Activated CD4-positive, alpha-beta T cell treated with anti-CD3 and anti-CD28 coated beads for 4 hours (primary cell): ENCODE measurements at regions not wholly inside any gene's neighbourhood (a gene's known extent, or its start where the extent isn't known, plus 50 kb on each side); places are given as distances from the start of the nearest gene placed in this dataset.

Source experiments
- DNase-seq, 2 donors: peaks; one replicate each; pipeline ENCODE4 v3.0.0-alpha.2; 2020

- no peak for DNase-seq
These were observed 941.2 kb downstream of the SUCLG1 start for GRCh38 chr2:83517727-83518368.

GRCh38 chr2:83516503-83516902, 942.6 kb downstream of the SUCLG1 start:
- no peak for DNase-seq

GRCh38 chr2:83487451-83487850, 971.6 kb downstream of the SUCLG1 start:
- DNase-seq: no peak

GRCh38 chr2:83481436-83481835, 977.6 kb downstream of the SUCLG1 start:
- no peak for DNase-seq

DNA sequence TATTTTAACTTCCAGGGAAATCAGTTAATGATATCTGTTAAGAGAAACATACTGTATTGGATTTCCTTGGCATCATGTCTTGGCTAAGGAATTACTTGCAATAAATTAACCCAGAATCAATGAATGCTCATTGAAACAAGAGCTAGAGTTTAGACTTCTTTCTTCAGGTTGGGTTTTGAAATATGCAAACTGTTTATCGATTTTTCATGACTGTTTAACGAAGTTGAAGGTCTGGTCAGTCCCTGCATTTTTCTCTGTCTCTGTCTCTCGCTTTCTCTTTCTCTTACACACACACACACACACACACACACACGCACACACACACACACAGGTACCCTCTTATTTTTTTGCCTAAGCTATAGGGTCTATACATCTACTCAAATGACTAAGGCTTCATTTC, 981.0 kb downstream of the SUCLG1 start:
- no peak for DNase-seq

- no peak for DNase-seq
These were observed 983.7 kb downstream of the SUCLG1 start for GRCh38 chr2:83475371-83475770.

DNA sequence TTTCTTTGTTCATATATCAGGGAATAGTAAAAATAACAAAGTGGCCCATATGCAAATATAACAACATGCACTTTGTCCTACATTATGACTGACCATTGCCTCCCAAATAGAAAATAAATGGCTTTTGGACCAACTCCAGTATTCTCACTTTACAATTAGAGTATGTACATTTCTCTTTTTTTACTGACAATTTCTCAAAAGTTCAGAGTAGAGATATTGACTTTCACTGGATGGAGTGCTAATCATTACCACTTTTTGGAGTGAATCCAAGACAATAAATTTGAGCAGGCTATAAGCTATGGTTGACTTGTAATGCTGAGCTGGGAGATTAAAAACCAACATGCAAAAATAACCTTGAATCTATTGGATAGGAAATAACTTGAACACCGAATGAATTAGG, 987.4 kb downstream of the SUCLG1 start:
- DNase-seq: no peak

GRCh38 chr2:83470928-83471327, 988.2 kb downstream of the SUCLG1 start:
- DNase-seq: no peak

GRCh38 chr2:83464444-83464843, 994.6 kb downstream of the SUCLG1 start:
- DNase-seq: no peak

DNA sequence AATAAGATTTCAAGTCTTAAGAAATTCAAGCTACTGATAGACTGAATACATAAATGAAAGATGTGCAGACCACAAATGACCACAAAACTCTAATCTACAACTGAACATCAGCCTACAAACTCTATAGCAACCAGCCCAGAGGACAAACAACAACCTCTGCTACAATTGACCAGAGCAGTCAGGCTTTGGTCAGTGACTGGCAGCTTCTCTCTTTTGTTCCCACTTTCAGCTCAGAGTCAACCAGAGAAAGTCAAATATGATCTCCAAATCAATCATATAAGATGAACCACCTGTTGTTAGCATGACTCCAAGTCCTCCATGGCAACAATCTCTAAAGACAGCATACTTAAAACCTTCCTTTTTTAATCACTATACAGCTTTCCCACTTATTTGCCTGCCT, 996.2 kb downstream of the SUCLG1 start:
- no peak for DNase-seq

DNA sequence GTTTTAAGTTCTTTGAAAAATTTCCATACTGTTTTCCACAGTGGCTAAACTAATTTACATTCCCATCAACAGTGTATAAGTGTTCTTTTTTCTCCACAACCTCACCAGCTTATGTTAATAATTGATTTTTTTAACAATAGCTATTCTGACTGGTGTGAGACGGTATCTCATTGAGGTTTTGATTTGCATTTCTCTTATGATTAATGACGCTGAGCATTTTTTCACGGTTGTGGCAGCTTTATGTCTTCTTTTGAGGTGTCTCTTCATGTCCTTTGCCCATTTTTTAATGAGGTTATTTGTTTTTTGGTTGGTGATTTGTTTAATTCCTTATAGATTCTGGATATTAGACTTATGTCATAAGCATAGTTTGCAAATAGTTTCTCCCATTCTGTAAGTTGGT, 997.9 kb downstream of the SUCLG1 start:
- no peak for DNase-seq

GRCh38 chr2:83459456-83459855, 999.6 kb downstream of the SUCLG1 start:
- no peak for DNase-seq

GRCh38 chr2:83435989-83436388, 1023.1 kb downstream of the SUCLG1 start:
- no peak for DNase-seq

DNA sequence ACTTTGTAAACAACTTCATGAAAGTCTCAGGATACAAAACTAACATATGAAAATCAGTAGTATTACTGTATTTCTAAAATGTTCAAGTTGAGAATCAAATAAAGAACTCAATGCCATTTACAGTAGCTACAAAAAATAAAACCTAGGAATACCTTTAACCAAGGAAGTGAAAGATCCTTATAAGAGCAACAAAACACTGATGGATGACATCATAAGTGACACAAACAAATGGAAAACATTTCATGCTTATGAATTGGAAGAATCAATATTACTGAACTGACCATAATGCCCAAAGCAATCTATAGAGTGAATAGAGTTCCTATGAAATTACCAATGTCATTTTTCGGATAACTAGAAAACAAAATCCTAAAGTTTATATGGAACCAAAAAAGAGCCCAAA, 1038.1 kb downstream of the SUCLG1 start:
- DNase-seq: no peak

DNA sequence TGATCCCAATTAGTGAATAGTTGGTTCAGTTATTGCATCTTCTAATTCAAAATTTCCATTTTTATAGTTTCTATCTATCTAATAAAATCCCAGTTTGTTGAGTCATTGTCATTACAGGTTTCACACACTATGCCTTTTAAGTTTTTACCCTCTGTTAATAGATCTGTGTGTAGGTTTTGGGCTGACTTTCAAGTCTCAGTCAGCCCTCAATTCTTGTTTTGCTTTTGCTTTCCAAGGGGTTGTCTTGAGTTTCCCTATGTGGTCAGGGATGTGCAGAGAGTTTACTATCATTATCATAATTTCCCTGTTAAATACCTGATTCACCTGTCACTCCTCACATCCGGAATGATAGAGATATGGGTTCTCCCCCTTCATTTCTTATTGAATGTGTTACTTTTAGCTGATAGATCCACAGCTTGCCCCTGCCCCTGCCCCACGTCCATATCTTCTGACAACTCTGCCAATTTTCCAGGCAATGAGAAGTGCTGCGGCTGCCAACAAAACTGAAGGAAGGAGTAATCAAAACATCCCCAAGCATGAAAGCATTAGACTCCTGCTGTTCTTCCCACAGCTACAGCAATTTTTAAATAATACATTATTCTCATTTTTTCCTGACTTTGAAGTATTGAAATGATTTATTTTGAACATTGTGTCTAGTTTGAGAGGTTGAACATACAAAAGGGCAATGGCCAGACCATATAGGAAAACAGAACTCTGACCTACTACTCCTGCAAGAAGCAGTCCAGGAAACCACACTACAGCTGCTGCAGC, 1064.8 kb downstream of the SUCLG1 start:
- DNase-seq: no peak

- DNase-seq: no peak
These were observed 1070.3 kb downstream of the SUCLG1 start for GRCh38 chr2:83388804-83389203.

DNA sequence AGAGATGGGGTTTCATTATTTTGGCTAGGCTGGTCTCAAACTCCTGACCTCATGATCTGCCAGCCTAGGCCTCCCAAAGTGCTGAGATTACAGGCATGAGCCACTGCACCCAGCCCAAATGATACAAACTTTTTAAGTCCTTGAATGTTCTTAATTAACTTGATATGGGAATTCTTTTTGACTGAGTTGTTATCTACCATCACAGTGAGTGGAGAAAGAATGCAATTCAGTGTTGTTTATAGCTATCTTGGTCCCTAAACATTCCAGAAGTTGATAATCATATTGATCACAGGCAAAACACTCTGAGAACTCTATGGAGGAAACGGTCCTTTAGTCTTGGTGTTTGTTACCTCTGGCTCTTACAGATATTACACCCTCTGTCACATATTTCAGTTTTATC, 1072.5 kb downstream of the SUCLG1 start:
- no peak for DNase-seq

- no peak for DNase-seq
These were observed 1080.2 kb downstream of the SUCLG1 start for GRCh38 chr2:83378921-83379320.

DNA sequence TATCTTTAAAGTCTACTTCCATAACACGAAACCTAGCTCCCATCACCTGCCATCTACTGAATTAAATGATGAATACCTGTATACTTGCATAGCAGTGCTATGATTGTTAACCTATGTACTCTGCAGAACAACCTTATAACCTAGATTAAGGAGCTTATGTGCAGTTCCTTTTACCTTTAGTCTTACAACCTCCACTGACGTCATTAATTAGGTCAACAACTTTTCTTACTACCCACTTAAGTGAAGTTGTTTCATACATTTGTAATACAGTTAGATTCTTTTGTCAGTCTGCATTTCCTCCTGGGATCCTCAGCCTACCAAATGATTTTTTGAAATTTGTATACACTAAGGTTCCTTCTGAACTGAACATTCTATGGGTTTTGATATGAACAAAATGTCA, 1082.3 kb downstream of the SUCLG1 start:
- DNase-seq: no peak

- DNase-seq: no peak
These were observed 1088.7 kb downstream of the SUCLG1 start for GRCh38 chr2:83370419-83370762.

DNA sequence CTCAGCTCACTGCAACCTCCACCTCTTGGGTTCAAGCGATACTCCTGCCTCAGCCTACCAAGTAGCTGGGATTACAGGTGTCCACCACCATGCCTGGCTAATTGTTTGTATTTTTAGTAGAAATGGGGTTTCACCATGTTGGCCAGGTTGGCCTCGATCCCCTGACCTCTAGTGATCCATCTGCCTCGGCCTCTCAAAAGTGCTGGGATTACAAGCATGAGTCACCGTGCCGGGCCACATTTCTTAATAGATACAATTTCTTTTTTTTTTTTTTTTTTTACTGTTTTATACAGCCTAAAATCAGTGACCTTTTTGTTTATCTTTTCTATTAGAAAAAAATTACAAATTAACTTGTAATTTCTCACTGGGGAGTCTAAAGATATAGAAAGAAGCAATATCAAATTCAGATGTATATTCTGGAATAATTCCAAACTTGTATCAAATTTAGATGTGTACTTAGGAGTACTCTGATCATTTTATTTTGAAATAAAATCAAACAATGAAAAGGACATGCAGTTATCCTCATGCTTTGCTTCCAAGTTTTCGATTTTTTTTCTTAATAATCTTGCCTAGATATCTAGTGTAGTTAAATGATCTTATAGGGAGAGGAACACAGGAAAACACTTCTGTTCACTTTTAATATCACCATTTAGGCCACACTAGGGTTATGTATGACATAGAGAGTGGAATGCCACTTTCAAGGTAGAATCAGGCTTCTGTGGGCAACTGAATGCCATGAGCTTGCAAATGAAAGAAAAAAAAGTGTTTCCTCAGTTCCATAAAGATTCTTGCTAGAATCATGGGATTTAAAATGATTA, 1089.3 kb downstream of the SUCLG1 start:
- no peak for DNase-seq

DNA sequence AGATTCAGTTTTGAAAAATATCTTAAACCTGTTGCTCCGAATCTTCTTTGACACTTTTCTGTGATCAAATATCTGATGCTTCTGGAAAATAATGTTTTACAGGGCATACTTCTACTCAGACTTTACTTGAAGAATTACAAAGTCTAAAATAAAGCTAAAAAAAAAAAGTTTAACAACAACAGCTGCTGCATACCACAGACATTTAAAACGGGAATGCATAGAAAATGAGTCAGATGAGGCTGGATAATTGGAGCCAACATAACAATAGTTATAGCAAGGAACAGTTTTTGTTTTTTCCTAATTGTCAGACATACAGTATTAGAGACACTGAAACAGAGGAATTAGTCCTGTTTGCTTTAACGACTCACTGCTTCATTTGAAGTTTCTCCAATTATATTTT, 1090.2 kb downstream of the SUCLG1 start:
- no peak for DNase-seq

DNA sequence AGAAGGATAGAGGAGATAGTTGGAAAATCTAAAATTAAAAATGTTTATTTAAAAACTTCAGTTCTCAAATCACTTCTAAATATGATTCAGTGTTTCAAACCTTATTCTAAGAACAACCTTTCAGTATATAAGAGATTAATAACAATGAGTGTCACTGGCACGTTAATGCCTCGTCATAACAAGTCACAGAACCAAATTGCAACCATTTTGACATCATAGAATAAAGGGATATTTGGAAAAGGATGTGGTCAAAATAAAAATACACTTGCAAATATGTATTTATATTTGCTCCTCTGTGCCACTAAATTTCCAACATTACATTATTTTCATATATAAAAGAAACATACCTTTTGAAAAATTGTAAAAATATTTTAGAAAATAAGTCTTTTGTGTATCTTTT, 1090.6 kb downstream of the SUCLG1 start:
- no peak for DNase-seq

DNA sequence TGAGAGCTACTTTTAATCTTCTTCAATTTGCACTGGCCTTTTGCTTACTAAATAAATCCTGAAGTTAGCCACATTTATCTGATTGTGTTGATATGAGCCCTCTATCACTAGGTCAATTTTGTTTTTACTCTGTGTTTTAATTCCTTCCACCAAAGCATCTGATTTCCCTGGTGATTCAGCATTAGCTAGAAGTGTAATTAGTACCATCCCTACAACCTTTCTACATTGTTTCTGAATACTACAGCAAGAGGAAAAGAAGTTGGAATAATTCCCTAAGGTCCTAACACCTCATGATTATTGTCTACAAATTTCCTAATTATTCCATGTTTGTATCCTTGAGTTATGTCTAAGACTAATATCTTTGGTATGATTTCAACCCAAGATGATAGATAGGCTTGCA, 1093.6 kb downstream of the SUCLG1 start:
- no peak for DNase-seq
